Fibroblast of the aortic adventitia (primary cell): ENCODE measurements at regions not wholly inside any gene's neighbourhood (a gene's known extent, or its start where the extent isn't known, plus 50 kb on each side); places are given as distances from the start of the nearest gene placed in this dataset.

Experiments
- DNase-seq: peaks from one replicate; pipeline ENCODE4 v3.0.0-alpha.2; 2010; ENCODE audit warnings: low read depth
- H3K4me3 ChIP-seq: 2 replicates; pipeline ENCODE4 v1.5.1; 2011; ENCODE audit warnings: low read depth, mild to moderate bottlenecking, control low read depth, low read length, moderate library complexity
- TF ChIP-seq, protein P1 (sequence below): IDR thresholded peaks from 2 replicates; pipeline ENCODE4 v1.5.1; 2011; ENCODE audit warnings: mild to moderate bottlenecking, low read length, control low read depth, inconsistent platforms; ENCODE audit not compliant: insufficient read depth

DNA sequence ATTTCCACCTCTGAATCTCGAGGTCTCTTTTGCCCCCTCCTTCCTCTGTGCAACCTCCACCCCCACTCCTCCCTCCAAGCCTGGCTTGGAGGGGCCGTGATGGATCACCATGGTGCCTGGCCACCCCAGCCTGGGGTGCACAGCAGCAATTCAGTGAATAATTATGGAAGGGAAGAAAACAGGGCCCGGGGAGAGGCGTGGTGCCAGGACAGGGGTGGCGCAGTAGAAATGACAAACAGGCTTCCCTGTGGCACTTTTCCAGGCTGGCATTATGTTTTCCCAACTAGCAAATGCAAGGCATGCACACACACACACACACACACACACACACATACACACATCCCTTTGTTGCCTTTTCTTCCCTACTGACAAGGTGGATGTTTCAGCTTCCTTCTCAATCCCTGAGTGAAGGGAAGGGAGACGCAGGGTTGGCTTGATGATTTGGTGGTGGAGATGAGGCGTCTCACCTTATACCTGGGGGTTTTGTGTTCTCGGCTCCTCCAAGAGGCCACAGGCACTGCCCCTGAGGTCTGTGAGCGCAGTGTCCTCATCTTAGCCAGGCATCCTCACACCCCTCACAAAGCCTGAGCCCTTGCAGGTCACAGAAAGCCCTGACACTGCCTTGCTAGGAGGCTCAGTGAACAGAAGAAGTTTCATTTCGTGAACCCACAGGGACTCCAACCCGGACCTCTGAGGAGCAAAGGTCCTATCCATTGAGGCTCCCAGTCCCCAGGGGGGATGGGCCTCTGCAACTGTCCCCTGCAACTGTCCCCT is 215.8 kb downstream of the MATN1 start:
- DNase-seq, result no peak
- TF ChIP-seq, protein P1, sequence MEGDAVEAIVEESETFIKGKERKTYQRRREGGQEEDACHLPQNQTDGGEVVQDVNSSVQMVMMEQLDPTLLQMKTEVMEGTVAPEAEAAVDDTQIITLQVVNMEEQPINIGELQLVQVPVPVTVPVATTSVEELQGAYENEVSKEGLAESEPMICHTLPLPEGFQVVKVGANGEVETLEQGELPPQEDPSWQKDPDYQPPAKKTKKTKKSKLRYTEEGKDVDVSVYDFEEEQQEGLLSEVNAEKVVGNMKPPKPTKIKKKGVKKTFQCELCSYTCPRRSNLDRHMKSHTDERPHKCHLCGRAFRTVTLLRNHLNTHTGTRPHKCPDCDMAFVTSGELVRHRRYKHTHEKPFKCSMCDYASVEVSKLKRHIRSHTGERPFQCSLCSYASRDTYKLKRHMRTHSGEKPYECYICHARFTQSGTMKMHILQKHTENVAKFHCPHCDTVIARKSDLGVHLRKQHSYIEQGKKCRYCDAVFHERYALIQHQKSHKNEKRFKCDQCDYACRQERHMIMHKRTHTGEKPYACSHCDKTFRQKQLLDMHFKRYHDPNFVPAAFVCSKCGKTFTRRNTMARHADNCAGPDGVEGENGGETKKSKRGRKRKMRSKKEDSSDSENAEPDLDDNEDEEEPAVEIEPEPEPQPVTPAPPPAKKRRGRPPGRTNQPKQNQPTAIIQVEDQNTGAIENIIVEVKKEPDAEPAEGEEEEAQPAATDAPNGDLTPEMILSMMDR, result no peak
- no peak overlapping the region for H3K4me3 ChIP-seq

DNA sequence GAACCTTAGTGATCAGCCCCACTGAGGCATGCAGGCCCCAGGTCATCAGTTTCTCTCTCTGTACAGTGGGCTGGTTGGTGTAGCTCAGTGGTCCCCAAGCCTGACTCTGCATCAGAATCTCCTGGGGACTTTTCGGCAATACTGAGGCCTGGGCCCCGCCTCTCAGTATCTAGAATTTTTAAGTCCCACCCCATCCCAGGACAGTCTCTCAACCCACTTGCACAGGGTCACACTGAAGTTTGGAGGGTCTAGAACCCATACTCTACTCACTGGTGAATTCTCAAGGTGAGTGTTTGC is 216.4 kb downstream of the MATN1 start:
- DNase-seq, result no peak
- TF ChIP-seq, protein P1, result no peak
- no peak overlapping the region for H3K4me3 ChIP-seq

DNA sequence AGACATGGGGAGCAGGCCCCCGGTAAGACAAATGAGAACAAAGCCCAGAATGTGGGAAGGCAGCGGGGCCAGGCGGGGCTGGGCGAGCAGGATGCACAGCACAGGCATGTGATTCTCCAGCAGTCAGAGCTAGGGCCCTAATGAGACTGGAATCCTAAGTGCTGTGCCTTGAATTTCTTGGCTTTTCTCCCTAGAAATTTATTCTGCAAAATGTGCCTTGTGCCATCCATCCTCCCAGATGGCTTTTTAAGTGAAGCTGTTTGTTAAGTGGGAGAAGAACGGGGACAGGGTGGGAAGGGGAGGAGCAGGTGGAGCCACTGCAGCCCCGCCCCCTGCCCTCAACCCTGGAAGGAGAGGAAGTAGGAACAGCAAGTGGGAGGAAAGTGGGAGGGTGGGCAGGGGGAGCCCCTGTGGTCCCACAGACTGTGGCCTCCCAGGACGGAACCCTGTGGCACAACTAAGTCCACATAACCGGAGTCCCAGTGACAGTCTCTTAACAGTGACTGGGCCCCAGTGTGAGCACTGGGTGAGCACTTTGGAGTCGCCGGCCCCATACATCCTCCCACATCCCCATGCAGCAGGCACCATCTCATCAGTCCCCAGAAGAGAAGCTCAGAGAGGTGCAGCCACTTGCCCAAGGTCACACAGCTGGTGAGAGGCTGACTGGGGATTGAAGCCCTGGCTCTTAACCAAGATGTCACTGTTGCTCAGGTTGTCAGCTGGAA is 216.9 kb downstream of the MATN1 start:
- no peak overlapping the region for H3K4me3 ChIP-seq
- TF ChIP-seq, protein P1, result no peak
- DNase-seq, result no peak

DNA sequence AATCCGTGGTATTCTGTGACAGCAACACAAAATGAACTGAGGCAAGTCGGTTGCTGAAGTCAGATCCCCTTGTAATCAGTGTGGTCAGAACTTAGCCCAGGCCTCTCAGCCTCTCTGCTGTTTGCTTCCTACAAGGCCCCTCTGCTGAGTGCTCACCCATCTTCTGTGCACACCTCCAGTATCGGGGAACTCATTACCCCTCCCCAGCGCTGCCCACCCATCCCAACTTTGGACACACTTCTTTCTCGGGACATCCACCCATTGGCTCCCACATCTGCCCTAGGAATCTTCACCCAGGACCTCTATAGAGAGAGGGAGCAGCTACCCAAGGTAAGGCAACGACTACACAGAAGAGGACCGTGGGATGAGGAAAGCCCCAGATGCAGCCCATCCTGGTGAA is 217.5 kb downstream of the MATN1 start:
- H3K4me3 ChIP-seq, result no peak overlapping the region
- TF ChIP-seq, protein P1, result no peak
- DNase-seq, result no peak

DNA sequence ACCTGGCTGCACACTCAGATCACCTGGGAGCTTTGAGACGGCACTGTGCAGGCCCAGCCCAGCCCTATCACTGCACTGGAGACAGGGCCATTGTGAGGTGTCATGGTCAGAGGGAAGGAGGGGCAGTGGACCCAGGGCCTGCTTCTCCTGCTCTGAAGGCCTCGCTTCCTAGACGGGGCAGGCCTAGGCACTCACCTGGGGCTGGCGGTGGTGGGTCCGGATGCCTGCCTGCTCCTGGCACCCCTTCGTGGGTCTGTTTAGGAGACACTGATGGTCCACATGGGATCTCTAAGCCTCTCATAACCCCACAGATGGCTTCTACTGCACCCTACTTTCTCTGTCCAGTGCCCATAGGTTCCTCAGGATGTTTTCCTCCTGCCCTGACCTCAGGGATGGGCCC is 230.9 kb downstream of the MATN1 start:
- H3K4me3 ChIP-seq, result no peak overlapping the region
- TF ChIP-seq, protein P1, result no peak
- DNase-seq, result no peak

DNA sequence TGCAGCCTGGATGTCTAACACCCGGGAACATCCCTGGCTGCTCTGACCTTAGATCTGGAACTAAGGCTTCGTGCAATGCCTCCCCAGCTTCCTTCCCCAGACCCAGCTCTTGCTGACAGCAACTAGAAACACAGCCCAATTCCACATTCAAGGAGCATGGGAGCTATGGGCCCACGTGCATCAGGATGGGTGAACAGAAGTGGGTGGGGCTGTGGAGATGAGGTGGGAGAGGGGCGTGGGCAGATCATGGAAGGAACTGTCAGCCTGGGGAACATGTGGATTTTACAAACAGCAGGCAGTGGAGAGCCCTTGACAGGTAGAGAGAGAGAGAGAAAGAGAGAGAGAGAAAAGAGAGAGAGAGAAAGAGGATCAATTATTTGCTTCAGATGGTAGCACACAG is 231.6 kb downstream of the MATN1 start:
- TF ChIP-seq, protein P1, result no peak
- DNase-seq, result no peak
- H3K4me3 ChIP-seq, result no peak overlapping the region
